Neuronal stem cell (in vitro differentiated cells): ENCODE measurements at regions not wholly inside any gene's neighbourhood (a gene's known extent, or its start where the extent isn't known, plus 50 kb on each side); places are given as distances from the start of the nearest gene placed in this dataset.

Source experiments
- DNase-seq: peaks from one replicate; pipeline ENCODE4 v3.0.0-alpha.2; 2013; ENCODE audit warnings: low spot score
- H2AFZ ChIP-seq: one replicate; pipeline ENCODE4 v1.6.1; 2013; ENCODE audit warnings: mild to moderate bottlenecking, low read length, inconsistent platforms
- H2AK5ac ChIP-seq: 2 replicates; pipeline ENCODE4 v1.6.1; 2013; ENCODE audit warnings: low read depth, mild to moderate bottlenecking, inconsistent platforms, low read length, moderate library complexity, mixed read lengths
- H2BK120ac ChIP-seq: 2 replicates; pipeline ENCODE4 v1.6.1; 2013; ENCODE audit warnings: low read depth, mild to moderate bottlenecking, inconsistent platforms, low read length, moderate library complexity, mixed read lengths
- H2BK12ac ChIP-seq: one replicate; pipeline ENCODE4 v1.6.1; 2013; ENCODE audit warnings: low read length, inconsistent platforms
- H2BK15ac ChIP-seq: 2 replicates; pipeline ENCODE4 v1.6.1; 2013; ENCODE audit warnings: mild to moderate bottlenecking, low read length, inconsistent platforms, mixed read lengths
- H2BK5ac ChIP-seq: one replicate; pipeline ENCODE4 v1.6.1; 2013; ENCODE audit warnings: inconsistent platforms, mild to moderate bottlenecking, low read length, moderate library complexity
- H3K14ac ChIP-seq: one replicate; pipeline ENCODE4 v1.6.1; 2013; ENCODE audit warnings: low read length, inconsistent platforms
- H3K18ac ChIP-seq: 2 replicates; pipeline ENCODE4 v1.6.1; 2013; ENCODE audit warnings: low read length, inconsistent platforms
- H3K23ac ChIP-seq: 2 replicates; pipeline ENCODE4 v1.6.1; 2013; ENCODE audit warnings: low read depth, mild to moderate bottlenecking, mixed read lengths, low read length, inconsistent platforms; ENCODE audit not compliant: poor library complexity
- H3K27ac ChIP-seq: replicated peaks from 3 replicates; pipeline ENCODE4 v1.5.1; 2013; ENCODE audit warnings: low read length, inconsistent platforms
- H3K27me3 ChIP-seq, 3 experiments: 2 replicates each; pipeline ENCODE4 v1.6.1; 2013; ENCODE audit warnings: low read length in 3 of 3, mild to moderate bottlenecking in 2 of 3, inconsistent platforms in 1 of 3, low read depth in 1 of 3, mixed read lengths in 1 of 3, moderate library complexity in 1 of 3; ENCODE audit not compliant: control insufficient read depth in 3 of 3, insufficient read depth in 3 of 3
- H3K36me3 ChIP-seq, 2 donors: replicated peaks in 1 of 2; 2 replicates each; pipeline ENCODE4 v1.6.1; 2013; ENCODE audit warnings: low read length in 2 of 2; ENCODE audit not compliant: control insufficient read depth in 2 of 2, insufficient read depth in 2 of 2
- H3K4ac ChIP-seq: 2 replicates; pipeline ENCODE4 v1.6.1; 2013; ENCODE audit warnings: inconsistent platforms, mild to moderate bottlenecking, low read length, moderate library complexity
- H3K4me1 ChIP-seq, 2 donors: 1 replicate in 1 of 2; 2 replicates in 1 of 2; pipeline ENCODE4 v1.6.1; 2013; ENCODE audit warnings: low read length in 2 of 2, low read depth in 1 of 2; ENCODE audit not compliant: control insufficient read depth in 2 of 2, insufficient read depth in 1 of 2
- H3K4me2 ChIP-seq: one replicate; pipeline ENCODE4 v1.6.1; 2013; ENCODE audit warnings: mild to moderate bottlenecking, low read length, inconsistent platforms; ENCODE audit not compliant: insufficient read depth, poor library complexity, severe bottlenecking
- H3K4me3 ChIP-seq, 2 donors: 2 replicates each; pipeline ENCODE4 v1.5.1; 2013; ENCODE audit warnings: low read length in 2 of 2, mild to moderate bottlenecking in 2 of 2, inconsistent platforms in 1 of 2, moderate library complexity in 1 of 2
- H3K79me1 ChIP-seq: one replicate; pipeline ENCODE4 v1.6.1; 2013; ENCODE audit warnings: low read depth, mild to moderate bottlenecking, inconsistent platforms, low read length, moderate library complexity
- H3K9ac ChIP-seq: one replicate; pipeline ENCODE4 v1.6.1; 2013; ENCODE audit warnings: mild to moderate bottlenecking, low read depth, low read length, inconsistent platforms; ENCODE audit not compliant: poor library complexity
- H3K9me3 ChIP-seq, 2 donors: replicated peaks in 1 of 2; 2 replicates each; pipeline versions ENCODE3 to v1.6.1; 2013; ENCODE audit warnings: low read length in 2 of 2, mild to moderate bottlenecking in 2 of 2, inconsistent platforms in 1 of 2, low read depth in 1 of 2, mixed read lengths in 1 of 2, moderate library complexity in 1 of 2; ENCODE audit not compliant: control insufficient read depth in 2 of 2, insufficient read depth in 1 of 2
- H4K8ac ChIP-seq: one replicate; pipeline ENCODE4 v1.6.1; 2013; ENCODE audit warnings: low read depth, mild to moderate bottlenecking, inconsistent platforms, low read length, moderate library complexity
- H4K91ac ChIP-seq: one replicate; pipeline ENCODE4 v1.6.1; 2013; ENCODE audit warnings: low read length, low read depth, mild to moderate bottlenecking, inconsistent platforms; ENCODE audit not compliant: poor library complexity
- WGBS, 2 donors: extraction: QIAGEN DNeasy Blood & Tissue Kit; methylation state at CpG; one replicate each; pipeline ENCODE4 v1.1.7; 2013; ENCODE audit warnings: missing lambda C conversion rate in 2 of 2, mixed read lengths in 1 of 2; ENCODE audit not compliant: insufficient read length in 2 of 2, insufficient replicate concordance in 1 of 2; ENCODE audit errors: extremely low coverage in 2 of 2; 5-methylcytosine and 5-hydroxymethylcytosine counted together

DNA sequence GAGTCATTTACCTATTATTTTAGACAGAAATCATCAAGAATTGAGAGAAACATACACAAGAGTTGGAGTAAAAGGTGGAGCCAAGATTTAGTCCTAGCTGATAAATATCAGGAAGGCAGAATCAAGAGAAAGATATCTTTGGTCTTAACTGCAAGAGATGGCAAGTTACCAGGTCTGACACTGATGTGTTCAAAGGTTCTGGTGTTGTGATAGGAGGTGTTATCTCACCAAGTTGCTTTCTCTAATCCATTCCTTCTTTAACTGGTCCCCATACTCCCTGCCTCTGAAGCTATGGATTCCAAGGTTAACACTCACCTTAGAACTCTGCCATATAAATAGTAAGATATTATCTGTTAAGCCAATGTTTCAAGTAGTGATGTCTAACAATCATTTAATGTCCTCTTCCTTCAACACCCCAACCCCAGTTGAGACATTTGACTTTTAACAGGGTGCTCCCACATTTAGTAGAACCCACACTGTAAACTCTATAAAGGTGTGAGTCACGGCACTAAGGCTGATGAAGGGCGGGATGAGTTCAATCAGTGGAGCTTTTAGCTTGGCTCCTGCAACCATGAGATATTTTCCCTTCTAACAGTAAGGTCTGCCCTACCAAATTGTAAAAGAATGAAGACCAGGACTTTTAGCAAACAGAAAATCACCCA, 333.7 kb downstream of the RND3 start:
- H2BK15ac ChIP-seq = no peak overlapping the region
- H3K4ac ChIP-seq = no peak overlapping the region
- no peak overlapping the region for H2BK120ac ChIP-seq
- H3K9ac ChIP-seq = no peak overlapping the region
- no peaks in the 10 kb centered on the region for H3K9me3 ChIP-seq
- no peak overlapping the region for H3K14ac ChIP-seq
- H3K27ac ChIP-seq = no peak overlapping the region
- H2AK5ac ChIP-seq = no peak overlapping the region
- no peak overlapping the region for H4K91ac ChIP-seq
- H3K18ac ChIP-seq = no peak overlapping the region
- H3K27me3 ChIP-seq = no peaks in the 10 kb centered on the region
- no peaks in the 10 kb centered on the region for H3K36me3 ChIP-seq
- no peaks in the 10 kb centered on the region for H3K4me1 ChIP-seq
- DNase-seq = no peak
- H3K23ac ChIP-seq = no peak overlapping the region
- no peak overlapping the region for H3K4me2 ChIP-seq
- no peak overlapping the region for H2AFZ ChIP-seq
- no peak overlapping the region for H2BK12ac ChIP-seq
- H2BK5ac ChIP-seq = no peak overlapping the region
- no peak overlapping the region for H4K8ac ChIP-seq
- WGBS, 2 donors = no CpG with 5 or more reads among the region's 2 CpGs
- H3K4me3 ChIP-seq = no peak overlapping the region
- no peaks in the 10 kb centered on the region for H3K79me1 ChIP-seq

DNA sequence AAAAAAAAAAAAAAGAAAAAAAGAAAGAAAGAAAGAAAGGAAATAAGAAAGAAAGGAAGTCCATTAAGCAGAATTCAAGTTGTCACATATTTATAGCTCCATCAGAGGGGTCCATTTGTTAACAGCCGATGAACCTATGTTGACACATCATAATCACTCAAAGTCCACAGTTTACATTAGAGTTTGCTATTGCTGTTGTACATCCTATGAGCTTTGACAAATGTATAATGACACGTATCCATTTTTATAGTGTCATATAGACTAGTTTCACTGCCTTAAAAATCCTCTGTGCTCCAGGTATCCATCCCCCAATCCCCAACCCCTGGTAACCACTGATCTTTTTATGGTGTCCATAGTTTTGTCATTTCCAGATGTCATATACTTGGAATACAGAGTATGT, 335.2 kb downstream of the RND3 start:
- no peak overlapping the region for H3K27ac ChIP-seq
- H2BK5ac ChIP-seq = no peak overlapping the region
- no peak overlapping the region for H4K8ac ChIP-seq
- H2BK120ac ChIP-seq = no peak overlapping the region
- H3K4me1 ChIP-seq = no peaks in the 10 kb centered on the region
- H2AFZ ChIP-seq = no peak overlapping the region
- no peaks in the 10 kb centered on the region for H3K27me3 ChIP-seq
- no peak overlapping the region for H2BK12ac ChIP-seq
- H3K4ac ChIP-seq = no peak overlapping the region
- H4K91ac ChIP-seq = no peak overlapping the region
- no peaks in the 10 kb centered on the region for H3K36me3 ChIP-seq
- no peak overlapping the region for H3K9ac ChIP-seq
- no peak overlapping the region for H3K4me3 ChIP-seq
- no peak overlapping the region for H3K18ac ChIP-seq
- no peak overlapping the region for H3K23ac ChIP-seq
- no peak overlapping the region for H3K4me2 ChIP-seq
- no peak overlapping the region for H3K14ac ChIP-seq
- H3K79me1 ChIP-seq = no peaks in the 10 kb centered on the region
- no peak overlapping the region for H2BK15ac ChIP-seq
- no peak overlapping the region for H2AK5ac ChIP-seq
- DNase-seq = no peak
- no CpG with 5 or more reads among the region's 2 CpGs for WGBS, 2 donors
- peaks cover 0 to under 1% of the 10 kb centered on the region in 2 donors for H3K9me3 ChIP-seq

DNA sequence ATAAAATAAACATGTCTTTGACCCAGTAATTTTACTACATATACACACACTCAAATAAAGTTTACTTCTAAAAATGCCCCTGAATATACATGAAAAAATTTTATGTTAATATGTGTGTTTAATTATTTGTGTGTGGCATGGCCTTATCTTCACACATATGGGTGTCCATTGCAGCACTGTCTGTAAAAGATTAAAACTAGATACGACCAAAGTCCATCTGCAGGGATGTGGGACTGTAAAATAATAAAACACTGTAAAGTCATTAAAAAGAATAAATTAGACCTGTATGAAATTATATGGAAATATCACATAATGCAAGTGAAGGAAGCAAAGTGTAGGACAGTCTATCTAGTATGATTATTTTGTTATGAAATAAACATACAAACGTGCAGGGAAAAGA, 337.3 kb downstream of the RND3 start:
- Histone ChIP-seq H2BK5ac (no peak overlapping the region), H3K18ac (no peak overlapping the region), H4K91ac (no peak overlapping the region), H3K23ac (no peak overlapping the region), H3K9ac (no peak overlapping the region), H2AK5ac (no peak overlapping the region), H4K8ac (no peak overlapping the region), H3K4ac (no peak overlapping the region), H3K4me1 (no peaks in the 10 kb centered on the region), H3K4me3 (no peak overlapping the region), H3K36me3 (no peaks in the 10 kb centered on the region), H2BK12ac (no peak overlapping the region), H2BK15ac (no peak overlapping the region), H3K4me2 (no peak overlapping the region), H2BK120ac (no peak overlapping the region), H2AFZ (no peak overlapping the region), H3K9me3 (peaks cover 2 to 16% of the 10 kb centered on the region in 2 donors), H3K79me1 (no peaks in the 10 kb centered on the region), H3K14ac (no peak overlapping the region), H3K27me3 (no peaks in the 10 kb centered on the region), H3K27ac (no peak overlapping the region)
- no peak for DNase-seq
- no CpG with 5 or more reads among the region's 2 CpGs for WGBS, 2 donors

DNA sequence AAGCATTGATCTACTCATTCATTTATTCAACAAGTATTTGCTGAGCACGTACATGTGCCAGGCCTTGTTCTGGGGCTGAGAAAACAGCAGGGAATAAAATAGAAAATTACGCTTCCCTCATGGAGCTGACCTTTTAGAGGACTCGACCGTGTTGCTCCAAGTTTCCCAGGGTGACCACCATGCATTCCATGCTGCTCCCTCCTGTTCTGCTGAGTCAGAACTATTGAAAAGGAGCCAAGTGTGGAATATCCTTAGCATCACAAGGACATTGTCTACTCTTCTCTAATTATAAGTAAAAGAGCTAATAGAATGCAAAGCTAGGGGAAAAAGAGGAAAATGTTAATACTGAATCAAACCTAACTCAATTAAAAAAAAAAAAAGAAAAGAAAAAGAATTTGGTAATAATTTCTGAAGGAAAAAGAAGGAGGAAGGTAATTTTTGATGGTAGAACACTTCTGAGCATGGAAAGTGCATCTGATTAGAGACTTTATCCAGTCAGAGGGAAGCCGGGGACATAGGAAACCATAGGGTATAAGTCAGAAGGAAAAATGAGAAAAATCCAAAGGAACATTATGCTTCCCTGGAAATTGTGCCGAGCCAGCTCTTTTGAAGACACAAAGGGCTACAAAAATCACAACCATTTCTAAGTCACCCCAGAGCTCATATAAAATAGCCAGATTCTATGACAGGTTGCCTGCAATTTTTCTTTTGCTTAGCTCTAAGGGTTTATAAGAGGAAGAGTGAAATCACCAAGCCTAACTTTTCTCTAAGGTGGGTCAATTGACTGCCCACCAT, 339.4 kb downstream of the RND3 start:
- Histone ChIP-seq H3K4ac (no peak overlapping the region), H2BK120ac (no peak overlapping the region), H3K27me3 (no peaks in the 10 kb centered on the region), H3K9ac (no peak overlapping the region), H4K8ac (no peak overlapping the region), H3K18ac (no peak overlapping the region), H2AK5ac (no peak overlapping the region), H3K9me3 (peaks cover 2 to 16% of the 10 kb centered on the region in 2 donors), H3K36me3 (no peaks in the 10 kb centered on the region), H2BK12ac (no peak overlapping the region), H2BK5ac (no peak overlapping the region), H3K79me1 (no peaks in the 10 kb centered on the region), H2BK15ac (no peak overlapping the region), H3K4me2 (no peak overlapping the region), H3K27ac (no peak overlapping the region), H3K14ac (no peak overlapping the region), H2AFZ (no peak overlapping the region), H3K23ac (no peak overlapping the region), H3K4me3 (no peak overlapping the region), H4K91ac (no peak overlapping the region), H3K4me1 (no peaks in the 10 kb centered on the region)
- no peak for DNase-seq
- WGBS, 2 donors = no CpG with 5 or more reads among the region's 6 CpGs
